GDM1 (cell line): ENCODE measurements at regions not wholly inside any gene's neighbourhood (a gene's known extent, or its start where the extent isn't known, plus 50 kb on each side); places are given as distances from the start of the nearest gene placed in this dataset.
"Not testable (repeated sequence)": the region's sequence is repeated elsewhere in the genome, so short reads cannot be mapped to it uniquely, and the experiment has no call there.

Source experiments
- DNase-seq: peaks from one replicate; lab custom pipeline; 2025; lab: John Stamatoyannopoulos, UW

GRCh38 chr5:44543511-44543910 lies 154.3 kb upstream of the FGF10 start:
- no peak for DNase-seq

GRCh38 chr5:44542470-44542869 lies 153.2 kb upstream of the FGF10 start:
- DNase-seq: no peak

GRCh38 chr5:44539602-44539919 lies 150.3 kb upstream of the FGF10 start:
- no peak for DNase-seq

GRCh38 chr5:44538797-44539601 lies 149.8 kb upstream of the FGF10 start:
- no peak for DNase-seq

GRCh38 chr5:44536650-44537260 lies 147.5 kb upstream of the FGF10 start:
- DNase-seq: no peak

GRCh38 chr5:44535621-44536020 lies 146.4 kb upstream of the FGF10 start:
- no peak for DNase-seq

GRCh38 chr5:44532981-44533380 lies 143.8 kb upstream of the FGF10 start:
- DNase-seq: no peak

- DNase-seq: not testable (repeated sequence)
Measured at GRCh38 chr5:44531756-44532155, 142.5 kb upstream of the FGF10 start.

- not testable (repeated sequence) for DNase-seq
Measured at GRCh38 chr5:44530783-44531182, 141.6 kb upstream of the FGF10 start.

GRCh38 chr5:44511596-44511995 lies 122.4 kb upstream of the FGF10 start:
- DNase-seq: no peak

GRCh38 chr5:44506561-44506960 lies 117.3 kb upstream of the FGF10 start:
- DNase-seq: no peak

GRCh38 chr5:44499381-44499780 lies 110.2 kb upstream of the FGF10 start:
- DNase-seq: no peak

GRCh38 chr5:44497606-44498005 lies 108.4 kb upstream of the FGF10 start:
- no peak for DNase-seq

- DNase-seq: no peak
Measured at GRCh38 chr5:44495280-44495679, 106.1 kb upstream of the FGF10 start.

- no peak for DNase-seq
Measured at GRCh38 chr5:44489759-44490158, 100.5 kb upstream of the FGF10 start.

- no peak for DNase-seq
Measured at GRCh38 chr5:44486591-44486990, 97.4 kb upstream of the FGF10 start.

- no peak for DNase-seq
Measured at GRCh38 chr5:44454002-44454401, 64.8 kb upstream of the FGF10 start.

GRCh38 chr5:44446399-44446798 lies 57.2 kb upstream of the FGF10 start:
- DNase-seq: no peak

- DNase-seq: no peak
Measured at GRCh38 chr5:44443172-44443571, 54.0 kb upstream of the FGF10 start.

- DNase-seq: no peak
Measured at GRCh38 chr5:44441460-44441859, 52.2 kb upstream of the FGF10 start.

GRCh38 chr5:44440186-44440585 lies 51.0 kb upstream of the FGF10 start:
- no peak for DNase-seq
